ENCODE measurements at regions not wholly inside any gene's neighbourhood (a gene's known extent, or its start where the extent isn't known, plus 50 kb on each side); places are given as distances from the start of the nearest gene placed in this dataset.
A peak's percentile ranks its signal among the peaks of the same experiment; 100 is the strongest.

GRCh38 chr6:142500250-142500786 lies 198.5 kb downstream of the ADGRG6 start:
- H3K4me1 ChIP-seq (ENCODE audit: control insufficient read depth in 1 of 2, insufficient read depth in 2 of 2, low read length in 2 of 2) = no peaks in the 10 kb centered on the region
- H3K27me3 ChIP-seq (ENCODE audit: insufficient read depth, low read length) = no peaks in the 10 kb centered on the region
- no peak overlapping the region for H2AFZ ChIP-seq (ENCODE audit: insufficient read depth, low read length, poor library complexity)
- no peak overlapping the region for H2AK5ac ChIP-seq (ENCODE audit: low read length)
- no peaks in the 10 kb centered on the region for H3K79me1 ChIP-seq (ENCODE audit: low read length)
- H4K91ac ChIP-seq (ENCODE audit: low read depth, low read length) = no peak overlapping the region
- H2BK120ac ChIP-seq (ENCODE audit: insufficient read depth, low read length, poor library complexity) = no peak overlapping the region
- no peaks in the 10 kb centered on the region for H3K79me2 ChIP-seq (ENCODE audit: control insufficient read depth, insufficient read depth, low read length, poor library complexity)
- H2BK12ac ChIP-seq (ENCODE audit: low read length) = no peak overlapping the region
- H3K27ac ChIP-seq (ENCODE audit: low read depth, low read length) = no peak overlapping the region
- no CpG with 5 or more reads among the region's 4 CpGs for WGBS (ENCODE audit: extremely low coverage, insufficient coverage, insufficient read length)
- no peak overlapping the region for H4K8ac ChIP-seq (ENCODE audit: low read depth, low read length)
- H3K36me3 ChIP-seq (ENCODE audit: control insufficient read depth in 1 of 2, insufficient read depth in 2 of 2, low read length in 2 of 2) = no peaks in the 10 kb centered on the region
- no peak overlapping the region for H4K12ac ChIP-seq (ENCODE audit: low read depth, low read length)
- no peak overlapping the region for H3K4me3 ChIP-seq (ENCODE audit: low read depth, low read length)
- H3K18ac ChIP-seq (ENCODE audit: low read length) = no peak overlapping the region
- no peak overlapping the region for H3K4ac ChIP-seq (ENCODE audit: low read depth, low read length)
- H3K9me3 ChIP-seq (ENCODE audit: insufficient read depth, low read depth, low read length) = no peaks in the 10 kb centered on the region
- no peak overlapping the region for H3K4me2 ChIP-seq (ENCODE audit: low read length)
- H2BK5ac ChIP-seq (ENCODE audit: low read depth, low read length, poor library complexity) = no peak overlapping the region
- H3K9ac ChIP-seq (ENCODE audit: low read length) = no peak overlapping the region
- no peak overlapping the region for H3K23ac ChIP-seq (ENCODE audit: low read length)
- H3K14ac ChIP-seq (ENCODE audit: low read length) = no peak overlapping the region
- DNase-seq = no peak

GRCh38 chr6:142501795-142502194 lies 200.0 kb downstream of the ADGRG6 start:
- Histone ChIP-seq H3K4me3 (ENCODE audit: low read depth, low read length) (no peak overlapping the region), H2BK12ac (ENCODE audit: low read length) (no peak overlapping the region), H3K23ac (ENCODE audit: low read length) (no peak overlapping the region), H3K79me2 (ENCODE audit: control insufficient read depth, insufficient read depth, low read length, poor library complexity) (no peaks in the 10 kb centered on the region), H4K91ac (ENCODE audit: low read depth, low read length) (no peak overlapping the region), H3K36me3 (ENCODE audit: control insufficient read depth in 1 of 2, insufficient read depth in 2 of 2, low read length in 2 of 2) (no peaks in the 10 kb centered on the region), H2AFZ (ENCODE audit: insufficient read depth, low read length, poor library complexity) (no peak overlapping the region), H4K8ac (ENCODE audit: low read depth, low read length) (no peak overlapping the region), H2AK5ac (ENCODE audit: low read length) (no peak overlapping the region), H2BK5ac (ENCODE audit: low read depth, low read length, poor library complexity) (no peak overlapping the region), H3K9me3 (ENCODE audit: insufficient read depth, low read depth, low read length) (no peaks in the 10 kb centered on the region), H2BK120ac (ENCODE audit: insufficient read depth, low read length, poor library complexity) (no peak overlapping the region), H3K4me2 (ENCODE audit: low read length) (no peak overlapping the region), H4K12ac (ENCODE audit: low read depth, low read length) (no peak overlapping the region), H3K9ac (ENCODE audit: low read length) (no peak overlapping the region), H3K4ac (ENCODE audit: low read depth, low read length) (no peak overlapping the region), H3K18ac (ENCODE audit: low read length) (no peak overlapping the region), H3K79me1 (ENCODE audit: low read length) (no peaks in the 10 kb centered on the region), H3K27ac (ENCODE audit: low read depth, low read length) (no peak overlapping the region), H3K14ac (ENCODE audit: low read length) (no peak overlapping the region), H3K4me1 (ENCODE audit: control insufficient read depth in 1 of 2, insufficient read depth in 2 of 2, low read length in 2 of 2) (peaks cover 0 to 2% of the 10 kb centered on the region in 2 experiments), H3K27me3 (ENCODE audit: insufficient read depth, low read length) (no peaks in the 10 kb centered on the region)
- WGBS (ENCODE audit: extremely low coverage, insufficient coverage, insufficient read length) = no CpG with 5 or more reads among the region's 3 CpGs
- no peak for DNase-seq

- DNase-seq = peak; percentile 22 to 45
- Histone ChIP-seq H3K27ac (ENCODE audit: low read depth, low read length) (no peak overlapping the region), H3K4me3 (ENCODE audit: low read depth, low read length) (no peak overlapping the region), H3K14ac (ENCODE audit: low read length) (no peak overlapping the region), H2AK5ac (ENCODE audit: low read length) (no peak overlapping the region), H3K27me3 (ENCODE audit: insufficient read depth, low read length) (no peaks in the 10 kb centered on the region), H3K4me1 (ENCODE audit: control insufficient read depth in 1 of 2, insufficient read depth in 2 of 2, low read length in 2 of 2) (peaks cover 5 to 6% of the 10 kb centered on the region in 2 experiments), H3K18ac (ENCODE audit: low read length) (no peak overlapping the region), H3K36me3 (ENCODE audit: control insufficient read depth in 1 of 2, insufficient read depth in 2 of 2, low read length in 2 of 2) (no peaks in the 10 kb centered on the region), H2BK5ac (ENCODE audit: low read depth, low read length, poor library complexity) (no peak overlapping the region), H2BK120ac (ENCODE audit: insufficient read depth, low read length, poor library complexity) (no peak overlapping the region), H3K79me2 (ENCODE audit: control insufficient read depth, insufficient read depth, low read length, poor library complexity) (no peaks in the 10 kb centered on the region), H4K12ac (ENCODE audit: low read depth, low read length) (no peak overlapping the region), H3K23ac (ENCODE audit: low read length) (no peak overlapping the region), H3K4me2 (ENCODE audit: low read length) (no peak overlapping the region), H2BK12ac (ENCODE audit: low read length) (no peak overlapping the region), H4K8ac (ENCODE audit: low read depth, low read length) (no peak overlapping the region), H2AFZ (ENCODE audit: insufficient read depth, low read length, poor library complexity) (no peak overlapping the region), H3K9me3 (ENCODE audit: insufficient read depth, low read depth, low read length) (no peaks in the 10 kb centered on the region), H3K9ac (ENCODE audit: low read length) (no peak overlapping the region), H3K79me1 (ENCODE audit: low read length) (no peaks in the 10 kb centered on the region), H3K4ac (ENCODE audit: low read depth, low read length) (no peak overlapping the region), H4K91ac (ENCODE audit: low read depth, low read length) (no peak overlapping the region)
- WGBS (ENCODE audit: extremely low coverage, insufficient coverage, insufficient read length) = no CpG with 5 or more reads among the region's 4 CpGs
These were observed 205.3 kb downstream of the ADGRG6 start for GRCh38 chr6:142507065-142507464.

- Histone ChIP-seq H3K4me2 (ENCODE audit: low read length) (no peak overlapping the region), H3K14ac (ENCODE audit: low read length) (no peak overlapping the region), H2BK12ac (ENCODE audit: low read length) (no peak overlapping the region), H2BK5ac (ENCODE audit: low read depth, low read length, poor library complexity) (no peak overlapping the region), H2BK120ac (ENCODE audit: insufficient read depth, low read length, poor library complexity) (no peak overlapping the region), H3K9ac (ENCODE audit: low read length) (no peak overlapping the region), H3K4me3 (ENCODE audit: low read depth, low read length) (no peak overlapping the region), H3K4ac (ENCODE audit: low read depth, low read length) (no peak overlapping the region), H4K8ac (ENCODE audit: low read depth, low read length) (no peak overlapping the region), H3K27ac (ENCODE audit: low read depth, low read length) (no peak overlapping the region), H3K4me1 (ENCODE audit: control insufficient read depth in 1 of 2, insufficient read depth in 2 of 2, low read length in 2 of 2) (peaks cover 5 to 6% of the 10 kb centered on the region in 2 experiments), H2AFZ (ENCODE audit: insufficient read depth, low read length, poor library complexity) (no peak overlapping the region), H3K9me3 (ENCODE audit: insufficient read depth, low read depth, low read length) (no peaks in the 10 kb centered on the region), H4K91ac (ENCODE audit: low read depth, low read length) (no peak overlapping the region), H4K12ac (ENCODE audit: low read depth, low read length) (no peak overlapping the region), H3K23ac (ENCODE audit: low read length) (no peak overlapping the region), H3K79me1 (ENCODE audit: low read length) (no peaks in the 10 kb centered on the region), H2AK5ac (ENCODE audit: low read length) (no peak overlapping the region), H3K79me2 (ENCODE audit: control insufficient read depth, insufficient read depth, low read length, poor library complexity) (no peaks in the 10 kb centered on the region), H3K27me3 (ENCODE audit: insufficient read depth, low read length) (no peaks in the 10 kb centered on the region), H3K36me3 (ENCODE audit: control insufficient read depth in 1 of 2, insufficient read depth in 2 of 2, low read length in 2 of 2) (no peaks in the 10 kb centered on the region), H3K18ac (ENCODE audit: low read length) (no peak overlapping the region)
- no CpG with 5 or more reads among the region's 3 CpGs for WGBS (ENCODE audit: extremely low coverage, insufficient coverage, insufficient read length)
- no peak for DNase-seq
These were observed 208.4 kb downstream of the ADGRG6 start for GRCh38 chr6:142510211-142510610.

All from trophoblast cell (in vitro differentiated cells and primary cell).